SK-N-SH treated with all-trans-retinoic acid at 6 μM for 48 hours (cell line): ENCODE measurements at regions not wholly inside any gene's neighbourhood (a gene's known extent, or its start where the extent isn't known, plus 50 kb on each side); places are given as distances from the start of the nearest gene placed in this dataset.
"Not testable (repeated sequence)": the region's sequence is repeated elsewhere in the genome, so short reads cannot be mapped to it uniquely, and the experiment has no call there.

ENCODE experiments used
- CSDC2 ChIP-seq: fragments of 250-450 bp; sonication (Bioruptor Pico); IDR thresholded peaks from 2 replicates; pipeline ENCODE4 v1.5.0; 2020; ENCODE audit warnings: mild to moderate bottlenecking, moderate library complexity
- ESRRG ChIP-seq: fragments of 250-450 bp; sonication (Bioruptor Pico); IDR thresholded peaks from 2 replicates; pipeline ENCODE4 v1.6.1; 2021; ENCODE audit warnings: mild to moderate bottlenecking
- GLIS3 ChIP-seq: fragments of 250-450 bp; sonication (Bioruptor Pico); IDR thresholded peaks from 2 replicates; pipeline ENCODE4 v1.5.0; 2020; ENCODE audit warnings: mild to moderate bottlenecking, moderate library complexity
- PPARA ChIP-seq: fragments of 250-450 bp; sonication (Bioruptor Pico); IDR thresholded peaks from 2 replicates; pipeline ENCODE4 v1.5.0; 2020; ENCODE audit warnings: mild to moderate bottlenecking, borderline replicate concordance
- RARB ChIP-seq: fragments of 250-450 bp; sonication (Bioruptor Pico); IDR thresholded peaks from 2 replicates; pipeline ENCODE4 v1.8.0; 2021; ENCODE audit warnings: mild to moderate bottlenecking, moderate library complexity
- SNAI2 ChIP-seq: fragments of 250-450 bp; sonication (Bioruptor Pico); IDR thresholded peaks from 2 replicates; pipeline ENCODE4 v1.5.0; 2020; ENCODE audit warnings: mild to moderate bottlenecking, moderate library complexity
- ZFP3 ChIP-seq: fragments of 250-450 bp; sonication (Bioruptor Pico); IDR thresholded peaks from 2 replicates; pipeline ENCODE4 v1.5.0; 2020; ENCODE audit warnings: mild to moderate bottlenecking, moderate library complexity
- ZFP30 ChIP-seq: fragments of 450-650 bp; formaldehyde crosslinking; IDR thresholded peaks from 2 replicates; pipeline ENCODE4 v1.5.0; 2022; ENCODE audit warnings: mild to moderate bottlenecking, moderate library complexity
- ZNF8 ChIP-seq: fragments of 450-650 bp; formaldehyde crosslinking; IDR thresholded peaks from 2 replicates; pipeline ENCODE4 v1.5.0; 2020; ENCODE audit warnings: mild to moderate bottlenecking, moderate library complexity

GRCh38 chr1:83271834-83272233 is 727.1 kb downstream of the TTLL7 start:
- TF ChIP-seq CSDC2, GLIS3, ZFP30, ZNF8, SNAI2, ZFP3, PPARA, RARB, ESRRG (CRISPR knock-in tag): not testable (repeated sequence)
